Lung microvascular endothelial cell (primary cell): ENCODE measurements at regions not wholly inside any gene's neighbourhood (a gene's known extent, or its start where the extent isn't known, plus 50 kb on each side); places are given as distances from the start of the nearest gene placed in this dataset.

ENCODE experiments used
- DNase-seq, 2 donors: peaks; one replicate each; pipeline versions ENCODE4 v3.0.0 to v3.0.0-alpha.2; 2010; ENCODE audit warnings: low read depth in 2 of 2

- DNase-seq, result no peak
Measured at GRCh38 chr2:150109912-150110311, 377.6 kb downstream of the RND3 start.

GRCh38 chr2:150109028-150109427 is 378.4 kb downstream of the RND3 start:
- DNase-seq, result peak in 1 of 2 donors; percentile 14

- DNase-seq, result no peak
Measured at GRCh38 chr2:150107816-150108215, 379.7 kb downstream of the RND3 start.

DNA sequence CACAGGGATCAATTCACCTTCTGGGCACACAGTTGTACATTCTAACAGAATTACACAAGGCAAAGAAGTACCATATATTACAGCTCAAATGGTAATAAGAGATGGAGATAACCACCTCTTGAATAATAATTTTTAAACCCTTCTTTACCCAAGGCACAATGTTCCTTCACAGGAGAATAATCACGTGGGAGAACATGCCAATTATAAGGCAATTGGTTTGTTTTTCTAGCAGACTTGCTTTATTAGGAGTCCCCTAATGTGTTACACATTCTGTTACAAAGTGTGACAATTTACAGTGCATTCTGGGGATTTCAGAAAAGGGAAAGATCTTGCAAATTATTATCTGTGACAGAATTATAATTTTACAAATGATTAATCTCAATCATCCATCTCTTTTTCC is 380.3 kb downstream of the RND3 start:
- DNase-seq, result no peak

DNA sequence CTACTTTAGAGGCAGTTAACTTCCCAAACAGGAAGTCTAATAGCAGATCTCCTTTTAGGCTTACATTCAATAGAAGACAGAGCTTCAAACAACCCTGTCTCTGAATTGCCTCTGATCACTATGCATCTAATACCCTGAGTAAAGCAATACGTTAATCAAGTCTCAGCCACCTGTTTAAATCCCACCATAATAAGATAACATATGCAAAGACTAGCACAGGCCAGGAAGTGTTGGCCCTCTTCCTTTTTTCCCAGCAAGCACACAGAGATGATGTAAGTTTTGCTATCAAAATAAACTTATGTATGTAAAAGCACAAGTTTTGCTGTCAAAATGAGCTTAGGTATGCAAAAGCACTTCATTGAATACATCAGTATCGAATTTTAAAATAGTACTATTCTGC is 385.5 kb downstream of the RND3 start:
- DNase-seq, result no peak

DNA sequence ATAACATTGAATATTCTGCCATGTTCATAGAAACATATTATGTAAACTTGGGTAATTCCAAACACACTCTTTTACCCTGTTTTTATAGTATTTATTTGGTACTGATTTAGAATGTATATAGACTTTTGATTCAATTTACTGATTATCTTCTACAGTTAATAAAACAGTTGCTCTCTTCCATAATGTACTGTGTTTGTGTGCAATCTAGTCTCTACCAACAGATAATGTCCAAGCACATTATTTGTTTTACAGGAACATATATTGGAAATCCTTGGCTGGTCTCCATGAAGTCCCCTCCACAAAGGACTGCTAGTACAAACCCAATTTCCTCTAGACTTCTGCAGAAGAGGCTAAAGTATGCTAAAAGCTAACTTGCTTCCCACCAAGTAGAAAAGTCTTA is 386.6 kb downstream of the RND3 start:
- DNase-seq, result no peak

DNA sequence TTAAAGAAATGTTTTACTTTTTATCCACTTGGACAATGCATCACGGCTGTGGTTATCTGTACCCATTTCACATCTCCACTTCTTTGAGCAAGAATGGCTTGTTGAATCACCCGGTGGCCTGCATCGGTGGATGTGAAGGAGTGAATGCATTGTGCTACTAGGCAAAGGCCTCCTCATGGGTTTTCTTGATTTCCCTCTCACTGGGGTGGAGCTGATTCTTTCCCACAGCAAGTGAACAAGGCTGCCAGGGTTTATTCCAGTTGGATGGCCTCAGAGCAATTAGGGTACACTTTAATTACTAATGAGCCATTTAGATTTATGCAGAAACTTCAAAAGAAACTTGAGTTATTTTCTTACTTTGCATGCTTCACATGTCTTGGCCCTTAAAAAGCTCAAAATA is 387.1 kb downstream of the RND3 start:
- DNase-seq, result no peak

GRCh38 chr2:150099805-150100204 is 387.7 kb downstream of the RND3 start:
- DNase-seq, result no peak

- DNase-seq, result peak; percentile 33 to 68
Measured at GRCh38 chr2:150097901-150098531, 389.5 kb downstream of the RND3 start.

DNA sequence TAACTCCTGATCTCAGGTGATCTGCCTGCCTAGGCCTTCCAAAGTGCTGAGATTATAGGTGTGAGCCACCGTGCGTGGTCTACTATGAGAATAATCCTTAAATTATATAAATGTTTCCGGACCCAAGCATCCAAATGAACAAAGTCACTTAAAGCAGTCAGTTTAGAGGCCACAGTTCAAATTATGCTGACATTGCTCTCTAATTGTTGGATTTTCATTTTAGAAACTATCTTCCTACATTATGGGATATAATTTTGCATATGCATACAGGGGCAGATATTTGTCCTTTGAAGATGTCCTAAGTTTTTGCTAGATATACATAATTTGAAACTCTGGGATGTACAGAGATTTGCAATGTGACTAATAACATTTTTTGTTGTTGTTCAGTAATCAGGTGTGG is 390.1 kb downstream of the RND3 start:
- DNase-seq, result no peak

DNA sequence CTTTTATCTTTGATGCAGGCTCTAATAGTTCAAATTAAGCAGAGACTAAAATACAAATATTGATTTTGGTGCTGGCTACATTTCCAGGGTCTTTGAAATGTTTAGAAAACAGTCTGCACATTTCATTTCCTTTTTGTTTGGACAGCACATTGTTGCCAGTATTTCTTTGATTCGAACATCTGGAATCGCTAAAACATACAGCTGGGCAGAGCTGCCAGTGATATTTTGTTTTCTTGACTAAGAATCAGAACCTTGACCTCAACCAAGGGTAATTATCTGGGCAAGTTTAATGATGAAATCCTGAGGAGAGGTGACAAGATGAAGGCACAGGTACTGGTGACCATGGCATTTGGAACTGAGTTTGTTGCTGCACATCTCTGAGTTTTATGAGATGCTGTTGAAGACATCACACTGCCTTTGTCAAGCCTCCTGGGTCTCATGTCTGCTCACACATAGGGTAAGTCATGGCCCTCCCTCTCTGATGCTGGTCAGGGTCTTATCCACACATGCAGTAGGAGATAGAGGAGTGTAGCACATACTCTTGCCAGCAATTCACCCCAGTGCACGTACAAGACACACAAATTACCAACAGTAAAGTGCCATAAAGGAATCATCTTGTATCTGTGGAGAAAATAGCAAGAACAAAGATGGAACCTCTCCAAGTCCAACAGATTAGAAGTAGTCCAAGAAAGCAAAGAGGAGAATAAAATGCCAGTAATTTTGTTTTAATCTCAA is 391.9 kb downstream of the RND3 start:
- DNase-seq, result no peak

DNA sequence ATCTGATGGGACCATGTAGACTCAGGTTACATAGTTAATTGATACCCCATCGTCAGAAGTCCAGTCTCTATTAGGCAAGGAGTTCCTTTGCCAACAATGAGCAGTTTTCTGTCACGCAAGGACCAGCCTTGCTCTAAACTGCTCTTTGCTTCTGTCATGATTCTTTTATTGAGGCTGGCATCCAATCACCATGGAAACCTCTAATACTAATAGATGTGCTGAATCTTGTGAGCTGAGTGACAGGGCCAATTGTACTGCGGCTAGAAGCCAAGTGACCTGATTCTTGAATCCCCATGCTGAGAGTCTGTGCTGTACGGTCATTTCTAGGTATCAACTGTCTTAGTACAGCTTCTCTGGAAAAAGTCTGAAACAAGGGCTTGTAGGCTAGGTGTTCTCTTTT is 395.6 kb downstream of the RND3 start:
- no peak for DNase-seq

GRCh38 chr2:150090031-150090430 is 397.4 kb downstream of the RND3 start:
- DNase-seq, result no peak

DNA sequence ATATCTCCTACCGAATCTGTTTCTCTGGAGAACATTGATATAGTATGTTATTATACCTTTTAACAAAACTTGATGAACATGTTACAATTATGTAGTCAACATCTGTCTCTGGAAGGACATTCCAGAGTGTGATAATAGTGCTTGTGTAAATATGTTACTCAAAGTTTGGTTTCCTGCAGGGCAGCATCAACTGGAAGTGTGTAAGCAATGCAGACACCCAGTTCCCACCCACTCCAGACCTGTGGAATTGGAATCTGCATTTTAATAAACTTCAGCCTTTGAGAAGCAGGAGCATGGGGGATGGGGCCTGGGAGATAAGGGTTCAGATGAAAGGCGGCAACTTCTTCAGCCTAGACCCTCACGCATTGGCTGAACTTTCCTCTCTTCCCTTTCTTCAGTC is 398.9 kb downstream of the RND3 start:
- DNase-seq, result peak; percentile 27 to 32

DNA sequence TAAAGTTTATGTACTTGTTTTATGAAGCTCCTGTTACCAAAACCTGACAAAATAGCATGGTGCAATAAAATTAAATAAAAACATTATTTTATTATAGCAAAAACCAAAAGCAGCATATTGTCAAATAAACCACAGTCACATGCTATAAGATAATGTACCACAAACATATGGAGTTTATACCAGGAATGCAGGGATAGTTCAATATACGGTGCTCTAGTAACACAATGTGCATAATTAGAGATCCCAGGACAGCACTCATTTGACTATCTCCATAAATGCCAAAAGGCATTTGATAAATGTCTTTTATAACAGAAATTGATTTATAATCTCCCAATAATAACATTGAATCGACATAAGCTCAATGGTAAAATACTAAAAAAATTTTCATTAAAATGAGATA is 402.0 kb downstream of the RND3 start:
- no peak for DNase-seq

DNA sequence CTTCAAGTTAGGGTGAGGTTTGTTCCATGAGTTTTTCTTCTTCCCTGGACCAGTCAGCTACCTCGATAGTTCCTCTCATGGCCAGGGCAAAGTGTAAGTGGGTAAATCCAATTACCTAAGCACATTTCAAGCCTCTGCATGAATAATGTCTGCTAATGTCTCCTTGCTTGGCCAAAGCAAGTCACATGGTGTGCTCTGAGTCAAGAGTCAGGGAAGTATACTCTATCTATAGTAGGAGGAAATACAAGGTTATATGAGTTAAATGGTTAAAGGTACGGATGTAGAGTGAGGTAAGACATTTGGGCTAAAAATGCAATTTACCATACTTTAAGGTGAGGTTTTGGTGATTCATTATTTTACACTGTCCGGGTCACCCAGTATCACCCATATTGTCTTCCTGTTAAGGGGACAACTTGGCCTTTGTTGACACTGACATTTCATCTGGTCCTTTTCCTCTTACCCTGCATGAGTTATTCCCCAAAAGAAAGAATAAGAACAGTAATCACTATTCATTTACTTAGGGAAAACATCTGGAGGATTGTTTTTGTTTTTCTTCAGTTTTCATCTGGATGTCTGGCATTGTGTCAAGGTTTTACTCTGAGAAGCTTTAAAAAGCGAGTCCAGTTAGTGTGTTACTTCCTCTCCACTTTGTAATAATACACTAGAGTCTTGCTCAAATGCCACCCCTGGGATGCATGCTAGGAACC is 405.5 kb downstream of the RND3 start:
- peak in 1 of 2 donors; percentile 51 for DNase-seq

DNA sequence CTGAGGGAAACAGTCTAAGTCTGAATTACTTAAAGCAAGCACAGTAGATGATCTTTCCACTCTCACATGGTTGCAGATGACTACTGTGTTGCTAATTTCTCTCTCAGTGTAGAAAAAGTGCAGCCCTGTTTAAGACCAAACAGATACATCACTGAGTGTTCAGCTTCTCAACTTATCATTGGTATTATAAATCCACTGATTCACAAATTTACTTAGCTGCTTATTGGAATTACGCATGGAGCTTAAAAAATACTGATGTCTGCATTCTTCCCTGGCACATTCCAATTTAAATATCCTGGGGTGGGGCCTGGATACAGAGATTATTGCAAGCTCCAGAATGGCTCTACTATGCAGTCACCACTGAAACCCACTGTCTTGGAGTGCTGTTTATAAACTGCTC is 411.2 kb downstream of the RND3 start:
- DNase-seq, result peak in 1 of 2 donors; percentile 48

DNA sequence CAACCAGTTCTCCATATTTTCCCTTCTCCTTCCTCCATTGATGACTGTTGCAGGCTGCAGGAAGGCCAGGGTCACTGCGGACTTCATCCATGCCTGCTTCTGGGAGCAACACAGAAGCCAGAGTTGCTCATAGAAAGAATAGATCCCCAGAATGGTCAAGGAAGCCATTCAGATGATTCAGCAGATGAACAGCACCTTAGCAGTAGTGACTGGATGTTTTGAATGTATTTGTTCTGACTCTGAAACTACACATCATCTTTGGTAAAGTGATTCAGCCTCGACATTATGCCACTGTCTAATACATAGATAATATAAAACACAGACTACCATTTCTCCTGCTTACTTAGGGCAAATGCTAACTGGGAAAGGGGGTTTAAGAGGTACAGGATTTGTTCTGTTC is 411.6 kb downstream of the RND3 start:
- peak in 1 of 2 donors; percentile 83 for DNase-seq

- no peak for DNase-seq
Measured at GRCh38 chr2:150066490-150066889, 421.0 kb downstream of the RND3 start.

DNA sequence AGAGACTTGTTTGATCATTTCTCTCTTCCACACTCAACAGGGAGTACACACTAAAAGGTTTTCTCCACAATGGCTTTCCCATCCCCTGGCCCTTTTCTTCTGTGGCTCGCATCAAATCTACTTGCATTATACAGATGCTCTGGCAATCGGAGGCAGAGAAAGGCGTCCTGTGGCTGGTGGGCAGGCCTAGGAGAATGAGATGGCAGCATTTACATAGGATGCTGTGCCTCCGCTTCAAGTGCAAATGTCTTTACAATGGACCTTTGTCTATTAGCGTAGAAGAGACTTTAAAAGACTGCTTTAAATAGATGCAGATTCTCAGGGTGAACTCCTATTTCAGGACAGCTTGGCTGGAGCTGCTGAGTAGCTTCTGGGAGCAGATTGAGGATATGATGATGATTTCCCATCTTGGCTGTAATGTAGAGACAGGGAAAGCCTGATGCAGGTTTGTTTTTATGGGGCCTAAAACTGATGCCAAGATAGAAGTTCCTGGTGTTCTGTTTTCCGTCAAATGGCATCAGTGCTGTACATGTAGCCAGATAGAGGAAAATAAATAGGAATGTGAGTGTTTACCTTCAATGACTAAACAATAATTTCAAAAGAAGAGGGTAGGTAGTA is 423.4 kb downstream of the RND3 start:
- DNase-seq, result no peak

- peak; percentile 67 to 87 for DNase-seq
Measured at GRCh38 chr2:150063432-150063889, 424.0 kb downstream of the RND3 start.

GRCh38 chr2:150062416-150062815 is 425.1 kb downstream of the RND3 start:
- DNase-seq, result peak; percentile 57 to 73
